ENCODE measurements at regions not wholly inside any gene's neighbourhood (a gene's known extent, or its start where the extent isn't known, plus 50 kb on each side); places are given as distances from the start of the nearest gene placed in this dataset.
"Not testable (repeated sequence)": the region's sequence is repeated elsewhere in the genome, so short reads cannot be mapped to it uniquely, and the experiment has no call there.

DNA sequence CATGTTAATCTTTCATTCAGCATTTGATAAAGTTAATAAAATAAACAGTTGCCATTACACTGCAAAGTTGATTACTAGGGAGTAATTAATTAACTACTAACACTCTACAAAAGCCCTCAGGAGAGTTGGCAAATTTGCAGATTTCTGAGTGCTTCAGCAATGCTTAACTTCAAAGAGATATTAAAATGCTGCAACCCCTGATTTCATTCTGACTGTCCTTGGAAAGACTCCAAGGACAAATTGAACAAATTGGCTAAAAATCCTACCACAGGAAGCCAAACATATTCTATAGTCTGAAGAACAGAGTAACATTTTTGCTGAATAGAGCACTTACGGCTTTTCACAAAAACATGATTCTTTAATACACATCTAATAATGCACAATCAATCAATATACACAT lies 1543.0 kb downstream of the SLITRK5 start:
- TF ChIP-seq TAF1 (IDR thresholded peaks at IDR 0.05; ENCODE audit: borderline replicate concordance, low read depth, low read length) (no peak), POLR2A (IDR thresholded peaks at IDR 0.05; ENCODE audit: low read depth, low read length) (no peak), POLR2AphosphoS5 (IDR thresholded peaks at IDR 0.05; ENCODE audit: low read depth, low read length) (no peak)
- DNase-seq (ENCODE audit: insufficient read length) (no peak), FAIRE-seq (no peak)

GRCh38 chr13:89215319-89215718 lies 1544.1 kb downstream of the SLITRK5 start:
- not testable (repeated sequence) for DNase-seq (ENCODE audit: insufficient read length); FAIRE-seq

- FAIRE-seq (no peak), DNase-seq (ENCODE audit: insufficient read length) (no peak)
- TF ChIP-seq TAF1 (IDR thresholded peaks at IDR 0.05; ENCODE audit: borderline replicate concordance, low read depth, low read length) (no peak), POLR2AphosphoS5 (IDR thresholded peaks at IDR 0.05; ENCODE audit: low read depth, low read length) (no peak), POLR2A (IDR thresholded peaks at IDR 0.05; ENCODE audit: low read depth, low read length) (no peak)
Measured at GRCh38 chr13:89217813-89218212, 1546.6 kb downstream of the SLITRK5 start.

DNA sequence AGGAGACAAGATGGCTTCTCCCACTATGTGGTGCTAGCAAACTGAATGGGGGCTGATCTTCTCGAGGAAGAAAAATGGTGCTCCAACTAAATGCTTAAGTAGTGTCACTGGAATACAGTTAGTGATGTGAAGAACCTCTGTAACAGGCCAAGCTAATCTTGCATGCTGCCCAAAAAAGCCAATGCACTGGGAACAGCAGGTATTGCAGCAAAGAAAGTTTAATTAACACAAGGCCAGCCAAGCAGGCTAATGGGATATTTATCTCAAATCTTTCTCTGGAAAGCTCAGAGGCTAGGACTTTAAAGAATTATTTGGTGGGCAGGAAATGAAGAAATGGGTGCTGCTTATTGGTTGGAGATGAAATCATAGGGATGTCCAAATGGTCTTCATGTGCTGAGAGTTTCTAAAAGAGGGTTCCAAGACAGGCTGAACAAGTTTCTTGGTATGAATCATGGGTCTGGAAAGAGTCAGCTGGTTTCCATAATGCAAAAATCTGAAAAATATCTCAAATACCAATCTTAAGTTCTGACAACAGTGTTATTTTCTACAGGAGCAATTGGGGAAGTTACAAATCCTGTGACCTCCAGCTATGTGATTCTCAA lies 1550.5 kb downstream of the SLITRK5 start:
- TF ChIP-seq TAF1 (IDR thresholded peaks at IDR 0.05; ENCODE audit: borderline replicate concordance, low read depth, low read length) (no peak), POLR2A (IDR thresholded peaks at IDR 0.05; ENCODE audit: low read depth, low read length) (no peak), POLR2AphosphoS5 (IDR thresholded peaks at IDR 0.05; ENCODE audit: low read depth, low read length) (no peak)
- DNase-seq (ENCODE audit: insufficient read length) = no peak
- no peak for FAIRE-seq

GRCh38 chr13:89227356-89227755 lies 1556.2 kb downstream of the SLITRK5 start:
- DNase-seq (ENCODE audit: insufficient read length) (no peak), FAIRE-seq (no peak)
- TF ChIP-seq TAF1 (IDR thresholded peaks at IDR 0.05; ENCODE audit: borderline replicate concordance, low read depth, low read length) = no peak
- no peak for TF ChIP-seq POLR2A (IDR thresholded peaks at IDR 0.05; ENCODE audit: low read depth, low read length)
- TF ChIP-seq POLR2AphosphoS5 (IDR thresholded peaks at IDR 0.05; ENCODE audit: low read depth, low read length) = no peak

- no peak for FAIRE-seq
- TF ChIP-seq POLR2AphosphoS5 (IDR thresholded peaks at IDR 0.05; ENCODE audit: low read depth, low read length) (no peak), POLR2A (IDR thresholded peaks at IDR 0.05; ENCODE audit: low read depth, low read length) (no peak), TAF1 (IDR thresholded peaks at IDR 0.05; ENCODE audit: borderline replicate concordance, low read depth, low read length) (no peak)
- no peak for DNase-seq (ENCODE audit: insufficient read length)
Measured at GRCh38 chr13:89238496-89238895, 1567.3 kb downstream of the SLITRK5 start.

GRCh38 chr13:89239361-89240127 lies 1568.4 kb downstream of the SLITRK5 start:
- DNase-seq (ENCODE audit: insufficient read length) (no peak), FAIRE-seq (no peak)

GRCh38 chr13:89255844-89256406 lies 1584.8 kb downstream of the SLITRK5 start:
- no peak for FAIRE-seq
- no peak for TF ChIP-seq POLR2A (IDR thresholded peaks at IDR 0.05; ENCODE audit: low read depth, low read length)

More at GRCh38 chr13:89239361-89240127, 1568.4 kb downstream of the SLITRK5 start:
- TF ChIP-seq TAF1 (IDR thresholded peaks at IDR 0.05; ENCODE audit: borderline replicate concordance, low read depth, low read length) = no peak
- no peak for TF ChIP-seq POLR2AphosphoS5 (IDR thresholded peaks at IDR 0.05; ENCODE audit: low read depth, low read length)
- TF ChIP-seq POLR2A (IDR thresholded peaks at IDR 0.05; ENCODE audit: low read depth, low read length) = no peak

GRCh38 chr13:89267734-89268133 lies 1596.6 kb downstream of the SLITRK5 start:
- FAIRE-seq (no peak), DNase-seq (ENCODE audit: insufficient read length) (no peak)
- TF ChIP-seq POLR2AphosphoS5 (IDR thresholded peaks at IDR 0.05; ENCODE audit: low read depth, low read length) (no peak), POLR2A (IDR thresholded peaks at IDR 0.05; ENCODE audit: low read depth, low read length) (no peak), TAF1 (IDR thresholded peaks at IDR 0.05; ENCODE audit: borderline replicate concordance, low read depth, low read length) (no peak)

More at GRCh38 chr13:89255844-89256406, 1584.8 kb downstream of the SLITRK5 start:
- no peak for DNase-seq (ENCODE audit: insufficient read length)

DNA sequence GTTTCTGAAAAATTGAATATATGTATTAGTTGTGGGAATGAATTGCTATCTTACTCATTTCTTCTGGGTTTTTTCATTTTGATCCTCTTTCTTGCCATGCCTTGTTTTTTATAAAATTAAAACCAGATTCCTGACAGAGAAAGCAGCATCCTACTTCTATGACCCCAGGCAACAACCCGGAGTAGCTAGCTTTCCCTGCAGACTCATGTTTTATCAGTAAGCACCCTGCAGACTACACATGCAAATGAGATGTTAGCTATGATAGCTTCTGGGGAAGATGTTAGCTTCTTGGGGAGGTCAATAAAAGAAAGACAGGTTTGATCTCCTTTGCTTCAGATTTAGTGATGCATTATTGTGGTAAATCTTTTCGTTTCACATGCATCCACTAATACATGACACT lies 1598.6 kb downstream of the SLITRK5 start:
- no peak for FAIRE-seq
- no peak for DNase-seq (ENCODE audit: insufficient read length)
- no peak for TF ChIP-seq TAF1 (IDR thresholded peaks at IDR 0.05; ENCODE audit: borderline replicate concordance, low read depth, low read length)
- no peak for TF ChIP-seq POLR2A (IDR thresholded peaks at IDR 0.05; ENCODE audit: low read depth, low read length)
- TF ChIP-seq POLR2AphosphoS5 (IDR thresholded peaks at IDR 0.05; ENCODE audit: low read depth, low read length) = no peak

- DNase-seq (ENCODE audit: insufficient read length) (no peak), FAIRE-seq (no peak)
- TF ChIP-seq TAF1 (IDR thresholded peaks at IDR 0.05; ENCODE audit: borderline replicate concordance, low read depth, low read length) (no peak), POLR2A (IDR thresholded peaks at IDR 0.05; ENCODE audit: low read depth, low read length) (no peak), POLR2AphosphoS5 (IDR thresholded peaks at IDR 0.05; ENCODE audit: low read depth, low read length) (no peak)
Measured at GRCh38 chr13:89270736-89271135, 1599.6 kb downstream of the SLITRK5 start.

DNA sequence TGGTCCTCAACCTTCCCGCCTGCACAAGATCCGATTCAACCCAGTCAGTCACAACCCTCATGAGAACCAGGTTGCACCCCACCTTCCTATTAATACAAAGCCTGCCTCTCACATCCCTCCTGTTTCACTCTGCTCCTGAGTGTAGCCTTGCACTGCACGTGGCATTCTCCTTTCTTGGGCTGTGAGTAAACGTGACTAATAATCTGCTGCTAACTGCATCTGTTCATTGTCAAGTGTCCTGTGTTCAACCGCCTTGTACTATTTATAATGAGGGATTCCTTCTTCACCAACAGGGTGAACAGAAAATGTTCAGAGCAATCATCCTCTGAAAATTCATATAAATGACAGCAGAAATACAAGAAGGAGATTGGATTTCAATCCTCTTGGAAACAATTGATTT lies 1608.2 kb downstream of the SLITRK5 start:
- no peak for TF ChIP-seq POLR2A (IDR thresholded peaks at IDR 0.05; ENCODE audit: low read depth, low read length)
- TF ChIP-seq TAF1 (IDR thresholded peaks at IDR 0.05; ENCODE audit: borderline replicate concordance, low read depth, low read length) = no peak
- no peak for TF ChIP-seq POLR2AphosphoS5 (IDR thresholded peaks at IDR 0.05; ENCODE audit: low read depth, low read length)
- FAIRE-seq = no peak
- no peak for DNase-seq (ENCODE audit: insufficient read length)

Data from GM12892 (cell line).